ENCODE measurements at regions not wholly inside any gene's neighbourhood (a gene's known extent, or its start where the extent isn't known, plus 50 kb on each side); places are given as distances from the start of the nearest gene placed in this dataset.
"Not testable (repeated sequence)": the region's sequence is repeated elsewhere in the genome, so short reads cannot be mapped to it uniquely, and the experiment has no call there.

DNA sequence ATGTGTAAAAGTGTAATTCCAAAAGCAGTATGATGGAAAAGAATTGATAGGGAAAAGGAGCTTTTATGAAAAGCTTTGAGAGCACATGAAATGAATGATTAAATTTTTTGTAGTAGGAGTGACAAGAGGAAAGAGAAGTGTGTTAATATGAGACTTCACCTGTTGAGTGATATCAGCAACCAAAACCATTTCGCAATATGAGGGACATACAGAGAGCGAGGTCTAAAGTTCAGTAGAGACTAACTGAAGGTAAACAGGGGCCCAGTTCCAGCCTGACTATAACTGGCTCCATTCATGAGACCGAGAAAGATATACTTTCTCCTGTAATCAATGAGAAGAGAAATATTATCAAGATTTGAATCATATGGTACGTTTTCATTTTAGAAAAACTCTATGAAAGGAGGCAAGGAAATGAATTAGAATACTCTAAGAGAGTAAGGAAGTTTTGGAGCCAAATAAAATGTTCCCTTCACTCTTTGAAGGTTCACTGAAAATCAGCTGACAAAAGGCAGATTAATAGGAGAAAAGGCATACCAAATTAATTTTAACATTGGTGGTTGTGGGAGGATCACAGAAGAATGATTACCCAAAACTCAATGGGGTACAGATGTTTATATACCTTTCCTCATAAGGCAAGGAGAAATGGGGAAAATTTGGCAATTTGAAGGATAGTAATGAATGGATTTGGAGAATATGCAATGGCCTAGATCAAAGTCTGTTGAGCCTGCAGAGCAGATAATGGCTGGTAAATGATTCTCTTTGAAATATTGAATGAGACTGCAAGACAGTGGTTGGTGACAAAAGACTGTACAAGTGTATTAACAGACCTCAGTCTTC lies 932.2 kb downstream of the TDRD15 start:
- DNase-seq (ENCODE audit: low read depth) = no peak

DNA sequence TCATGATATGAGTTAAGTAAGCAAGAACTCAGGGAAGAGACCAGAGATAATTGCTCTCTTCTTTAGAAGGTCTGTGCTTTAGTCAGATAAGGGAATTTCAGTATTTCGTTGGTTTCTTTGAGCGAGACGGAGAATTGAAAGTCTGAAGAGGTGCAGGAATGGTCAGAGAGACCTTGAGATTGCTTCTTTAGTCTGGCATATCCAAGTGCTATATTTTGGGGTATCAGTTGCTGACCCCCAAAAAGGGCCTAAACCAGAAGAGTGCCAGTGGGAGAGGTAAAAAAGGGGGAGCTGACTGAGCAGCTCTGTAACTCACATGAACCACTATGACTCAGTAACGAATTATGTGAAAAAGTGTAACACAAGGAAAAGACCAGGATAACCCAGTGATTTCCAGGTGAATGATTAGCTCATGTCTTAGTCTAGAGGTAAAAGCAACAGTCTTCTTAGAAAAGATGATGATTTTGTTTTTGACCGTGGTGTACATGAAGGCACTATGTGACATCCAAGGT lies 932.9 kb downstream of the TDRD15 start:
- no peak for DNase-seq (ENCODE audit: low read depth)

DNA sequence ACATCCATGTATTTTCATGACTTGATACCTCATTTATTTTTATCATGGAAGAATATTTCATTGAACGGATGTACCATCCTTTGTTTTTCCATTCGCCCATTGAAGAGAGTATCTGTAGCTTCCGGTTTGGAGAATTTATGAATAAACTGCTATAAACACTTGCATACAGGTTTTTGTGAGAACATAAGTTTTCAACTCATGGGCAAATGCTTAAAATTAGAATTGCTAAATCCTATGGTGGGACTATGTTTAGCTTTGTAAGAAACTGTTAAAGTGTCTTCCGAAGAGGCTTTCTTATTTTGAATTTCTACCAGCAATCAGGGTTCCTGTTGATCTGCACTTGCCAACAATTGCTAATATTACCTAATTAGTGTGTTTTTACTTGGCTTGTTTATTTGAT lies 938.9 kb downstream of the TDRD15 start:
- DNase-seq (ENCODE audit: low read depth) = no peak

GRCh38 chr2:22076454-22076853 lies 952.7 kb downstream of the TDRD15 start:
- no peak for DNase-seq (ENCODE audit: low read depth)

DNA sequence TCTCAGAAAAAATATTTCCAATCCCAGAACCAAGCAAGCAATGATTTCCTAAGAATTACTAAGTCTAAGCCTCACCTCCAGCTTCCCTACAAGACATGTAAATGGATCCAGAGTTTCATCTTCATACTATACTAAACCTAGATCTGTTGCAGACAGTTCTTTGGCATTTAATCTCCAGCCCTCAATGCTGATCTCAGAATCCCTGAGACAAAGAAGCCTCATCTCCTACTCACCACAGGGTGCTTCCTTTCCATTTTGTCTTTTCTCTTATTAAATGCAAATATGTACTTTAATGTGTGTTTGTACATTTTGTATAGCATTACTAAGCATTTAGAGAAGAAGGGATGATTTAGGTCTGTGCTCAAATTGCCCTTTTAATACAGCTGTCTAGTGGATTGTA lies 954.9 kb downstream of the TDRD15 start:
- no peak for DNase-seq (ENCODE audit: low read depth)

- no peak for DNase-seq (ENCODE audit: low read depth)
Measured at GRCh38 chr2:22079583-22079982, 955.8 kb downstream of the TDRD15 start.

- DNase-seq (ENCODE audit: low read depth) = no peak
Measured at GRCh38 chr2:22086726-22087125, 963.0 kb downstream of the TDRD15 start.

DNA sequence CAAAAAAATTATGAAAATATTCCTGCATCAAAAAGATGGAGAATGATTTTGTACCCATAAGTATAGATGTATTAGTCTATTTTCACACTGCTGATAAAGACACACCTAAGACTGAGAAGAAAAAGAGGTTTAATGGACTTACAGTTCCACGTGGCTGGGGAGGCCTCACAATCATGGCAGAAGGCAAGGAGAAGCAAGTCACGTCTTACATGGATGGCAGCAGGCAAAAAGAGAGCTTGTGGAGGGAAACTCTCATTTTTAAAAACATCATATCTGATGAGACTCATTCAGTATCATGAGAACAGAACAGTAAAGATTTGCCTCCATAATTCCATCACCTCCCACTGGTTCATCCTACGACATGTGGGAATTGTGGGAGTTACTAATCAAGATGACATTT lies 979.8 kb downstream of the TDRD15 start:
- not testable (repeated sequence) for DNase-seq (ENCODE audit: low read depth)

- no peak for DNase-seq (ENCODE audit: low read depth)
Measured at GRCh38 chr2:22110244-22110651, 986.5 kb downstream of the TDRD15 start.

- no peak for DNase-seq (ENCODE audit: low read depth)
Measured at GRCh38 chr2:22124003-22124402, 1000.2 kb downstream of the TDRD15 start.

- DNase-seq (ENCODE audit: low read depth) = no peak
Measured at GRCh38 chr2:22126106-22126505, 1002.3 kb downstream of the TDRD15 start.

DNA sequence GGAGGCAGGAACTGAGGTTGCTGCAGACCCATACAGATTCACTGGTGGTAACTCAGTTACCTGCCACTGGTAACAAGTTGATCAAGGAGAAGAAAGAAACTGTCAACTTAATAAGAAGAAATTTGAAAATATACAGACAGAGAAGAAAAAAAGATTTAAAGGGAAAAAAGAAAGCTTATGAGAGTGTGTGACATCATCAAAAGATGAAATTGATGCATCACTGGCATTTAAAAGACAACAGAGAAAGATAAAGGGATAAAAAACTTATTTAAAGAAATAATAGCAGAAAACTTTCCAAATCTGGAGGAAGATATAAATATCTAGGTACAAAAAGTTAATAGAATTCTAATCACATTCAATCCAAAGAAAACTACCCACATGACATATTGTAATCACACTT lies 1003.2 kb downstream of the TDRD15 start:
- no peak for DNase-seq (ENCODE audit: low read depth)

- DNase-seq (ENCODE audit: low read depth) = no peak
Measured at GRCh38 chr2:22134421-22134820, 1010.7 kb downstream of the TDRD15 start.

DNA sequence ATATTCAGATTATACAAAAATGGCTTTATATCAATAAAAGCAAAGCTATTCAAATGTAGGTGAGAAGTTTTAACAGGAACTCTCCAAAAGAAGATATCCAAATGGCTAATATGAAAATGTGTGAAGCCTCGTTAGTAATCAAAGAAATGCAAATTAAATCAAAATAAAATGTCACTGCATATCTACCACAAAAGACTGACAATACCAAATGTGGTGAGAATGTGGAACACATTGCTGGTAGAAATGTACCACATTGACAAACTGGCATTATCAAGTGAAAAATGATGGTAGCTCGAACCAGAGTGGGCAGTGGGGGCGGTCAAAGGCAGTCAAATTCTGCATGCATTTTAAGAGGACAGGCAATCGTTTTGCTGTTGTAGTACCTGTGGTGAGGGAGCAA lies 1012.7 kb downstream of the TDRD15 start:
- no peak for DNase-seq (ENCODE audit: low read depth)

- no peak for DNase-seq (ENCODE audit: low read depth)
Measured at GRCh38 chr2:22143840-22144239, 1020.1 kb downstream of the TDRD15 start.

DNA sequence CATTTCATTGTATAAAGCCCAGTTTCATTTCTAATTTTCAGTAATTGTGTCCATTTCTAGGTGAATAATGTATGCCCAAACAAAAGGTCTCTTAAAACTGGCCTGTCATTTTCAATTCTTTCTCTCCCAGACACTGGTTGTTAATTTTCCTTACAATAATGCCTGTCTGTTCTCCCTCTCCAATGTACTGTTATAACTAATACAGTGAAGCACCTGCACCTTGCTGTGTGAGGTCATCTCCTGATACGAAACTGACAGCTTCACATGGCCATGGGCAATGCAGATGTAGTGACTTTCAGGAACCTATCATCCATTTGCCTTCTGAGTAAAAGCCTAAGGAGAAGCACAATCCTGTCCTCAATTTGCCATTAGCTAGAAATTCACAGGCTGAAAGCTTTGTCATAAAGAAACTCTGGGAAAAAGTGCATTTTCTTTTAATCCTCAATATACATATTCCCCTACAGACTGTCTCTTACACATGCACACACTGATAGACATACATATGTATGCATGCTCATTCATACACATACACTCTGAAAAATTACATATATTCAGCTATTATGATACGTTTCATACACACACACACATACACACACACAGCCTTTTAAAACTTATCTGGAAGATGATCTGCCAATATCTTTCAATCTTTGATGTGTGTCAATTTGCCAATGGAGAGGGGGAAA lies 1030.3 kb downstream of the TDRD15 start:
- DNase-seq (ENCODE audit: low read depth) = no peak

- not testable (repeated sequence) for DNase-seq (ENCODE audit: low read depth)
Measured at GRCh38 chr2:22156661-22157060, 1032.9 kb downstream of the TDRD15 start.

- DNase-seq (ENCODE audit: low read depth) = no peak
Measured at GRCh38 chr2:22167256-22167655, 1043.5 kb downstream of the TDRD15 start.

DNA sequence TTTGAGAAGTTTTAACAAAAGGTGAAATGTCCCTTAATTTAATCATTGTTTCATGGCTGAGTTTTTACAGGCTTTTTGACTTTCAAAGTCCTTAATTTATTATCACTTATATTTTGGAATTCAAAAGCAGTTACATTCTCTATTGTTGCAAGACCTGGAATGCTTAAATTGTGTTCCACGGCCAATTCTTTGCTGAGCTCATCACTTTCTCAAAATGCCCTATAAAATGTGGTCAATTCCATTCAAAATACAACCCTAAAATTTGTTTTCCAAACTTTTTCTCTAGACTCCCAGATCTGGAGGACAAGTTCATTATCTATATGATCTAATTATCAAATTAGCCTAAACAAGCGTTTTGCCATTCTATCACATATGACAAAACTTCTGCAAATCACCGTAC lies 1051.2 kb downstream of the TDRD15 start:
- DNase-seq (ENCODE audit: low read depth) = no peak

GRCh38 chr2:22185251-22185650 lies 1061.5 kb downstream of the TDRD15 start:
- no peak for DNase-seq (ENCODE audit: low read depth)

DNA sequence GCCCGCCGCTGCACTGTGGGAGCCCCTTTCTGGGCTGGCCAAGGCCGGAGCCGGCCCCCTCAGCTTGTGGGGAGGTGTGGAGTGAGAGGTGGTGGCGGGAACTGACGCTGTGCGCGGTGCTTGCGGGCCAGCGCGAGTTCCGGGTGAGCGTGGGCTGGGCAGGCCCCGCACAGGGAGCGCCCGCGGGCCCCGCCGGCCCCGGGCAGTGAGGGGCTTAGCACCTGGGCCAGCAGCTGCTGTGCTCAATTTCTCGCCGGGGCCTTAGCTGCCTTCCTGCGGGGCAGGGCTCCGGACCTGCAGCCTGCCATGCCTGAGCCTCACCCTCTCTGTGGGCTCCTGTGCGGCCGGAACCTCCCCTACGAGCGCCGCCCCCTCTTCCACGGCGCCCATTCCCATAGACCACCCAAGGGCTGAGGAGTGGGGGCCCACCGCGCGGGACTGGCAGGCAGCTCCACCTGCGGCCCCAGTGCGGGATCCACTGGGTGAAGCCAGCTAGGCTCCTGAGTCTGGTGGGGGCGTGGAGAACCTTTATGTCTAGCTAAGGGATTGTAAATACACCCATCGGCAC lies 1062.6 kb downstream of the TDRD15 start:
- DNase-seq (ENCODE audit: low read depth) = not testable (repeated sequence)

- DNase-seq (ENCODE audit: low read depth) = no peak
Measured at GRCh38 chr2:22189893-22190480, 1066.2 kb downstream of the TDRD15 start.
